Stimulated activated CD4-positive, alpha-beta T cell treated with anti-CD3 and anti-CD28 coated beads, Interleukin-15, amount 100 ng/mL, for 24 hours (primary cell): ENCODE measurements at regions not wholly inside any gene's neighbourhood (a gene's known extent, or its start where the extent isn't known, plus 50 kb on each side); places are given as distances from the start of the nearest gene placed in this dataset.
A peak's percentile ranks its signal among the peaks of the same experiment; 100 is the strongest.
"Not testable (repeated sequence)": the region's sequence is repeated elsewhere in the genome, so short reads cannot be mapped to it uniquely, and the experiment has no call there.

Experiments used
- DNase-seq: peaks from one replicate; pipeline ENCODE4 v3.0.0-alpha.2; 2020

DNA sequence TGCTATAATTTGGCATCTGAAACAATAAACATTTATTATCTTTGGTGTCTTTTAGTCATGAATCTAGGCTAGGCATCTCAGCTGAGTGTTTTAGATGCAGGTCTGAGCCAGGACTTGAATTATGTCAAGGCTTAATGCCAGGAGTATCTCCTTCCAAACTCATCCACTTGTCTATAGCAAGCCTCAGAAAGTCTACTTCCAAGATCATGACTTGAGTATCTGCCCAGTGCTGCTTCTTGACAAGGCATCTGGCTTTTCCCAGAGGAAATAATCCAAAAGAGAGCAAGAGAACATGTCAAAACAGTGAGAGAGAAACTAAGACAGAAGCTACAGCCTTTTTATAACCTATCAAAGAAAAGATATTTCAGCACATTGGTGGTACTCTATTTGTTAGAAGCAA lies 1052.1 kb upstream of the PCDH10 start:
- no peak for DNase-seq

DNA sequence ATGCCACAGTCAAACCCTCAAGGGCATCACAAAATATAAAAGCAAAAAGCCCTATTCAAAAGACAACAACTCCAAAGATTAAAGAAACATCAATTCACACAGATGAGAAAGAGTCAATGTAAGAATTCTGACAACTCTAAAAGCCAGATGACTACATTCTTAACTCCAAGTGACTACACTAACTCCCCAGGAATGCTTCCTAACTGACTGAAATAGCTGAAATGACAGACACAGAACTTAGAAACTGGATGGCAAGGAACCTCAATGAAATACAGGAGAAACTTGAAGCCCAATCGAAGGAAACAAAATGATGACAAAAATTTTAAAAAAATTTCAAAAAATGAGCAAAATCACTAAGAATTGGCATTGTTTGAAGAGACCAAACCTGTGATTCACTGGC lies 1047.6 kb upstream of the PCDH10 start:
- DNase-seq = no peak

DNA sequence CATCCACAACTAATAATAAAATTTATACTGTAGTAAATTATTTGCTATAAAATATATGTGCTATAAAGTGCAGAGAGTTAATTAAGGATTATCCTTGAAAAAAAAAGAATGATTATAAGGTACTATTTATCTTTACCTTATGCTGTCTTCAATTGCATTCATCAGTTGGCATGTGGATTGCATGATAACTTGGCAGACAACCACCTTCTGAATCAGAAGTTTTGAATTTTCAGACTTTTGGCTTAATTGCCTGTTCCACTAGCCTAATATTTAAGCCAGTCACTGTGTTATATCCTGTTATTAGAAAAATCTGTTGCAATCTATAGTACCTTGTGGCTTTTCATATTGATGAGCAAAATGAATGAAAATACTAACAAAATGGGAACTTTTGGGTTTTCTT lies 1040.3 kb upstream of the PCDH10 start:
- DNase-seq = no peak

DNA sequence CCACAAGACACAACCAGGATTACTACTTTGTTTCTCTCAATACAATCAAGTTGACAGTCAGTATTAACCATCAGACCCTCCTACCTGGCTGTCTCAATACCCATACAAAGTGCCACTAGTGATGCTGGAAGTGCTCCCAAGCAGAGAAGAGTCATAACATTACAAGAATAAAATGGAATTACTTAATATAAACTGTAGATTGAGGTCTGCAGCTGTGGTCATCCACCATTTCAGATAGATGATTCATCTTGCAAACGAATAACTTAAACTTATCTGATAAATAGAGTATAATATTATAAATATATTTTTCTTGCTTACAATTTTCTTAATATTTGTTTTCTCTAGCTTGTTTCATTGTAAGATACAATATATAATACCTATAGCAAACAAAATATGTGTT lies 1034.2 kb upstream of the PCDH10 start:
- no peak for DNase-seq

DNA sequence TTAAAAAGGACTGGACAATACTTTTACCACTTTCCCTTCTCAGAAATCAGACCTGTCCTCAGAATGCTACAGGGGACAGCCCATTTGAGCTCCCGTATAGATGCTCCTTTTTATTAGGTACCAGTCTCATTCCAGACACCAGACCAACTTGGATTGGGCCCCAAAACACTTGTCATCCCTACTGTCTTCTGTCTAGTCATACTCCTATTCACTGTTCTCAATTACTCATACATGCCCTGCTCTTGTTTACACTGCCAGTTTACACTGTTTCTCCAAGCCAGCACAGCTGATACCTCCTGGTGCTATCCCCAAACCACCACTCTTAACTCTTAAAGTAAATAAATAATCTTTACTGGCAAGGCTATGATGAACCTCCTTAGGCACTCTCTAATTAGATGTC lies 1026.4 kb upstream of the PCDH10 start:
- DNase-seq = not testable (repeated sequence)

DNA sequence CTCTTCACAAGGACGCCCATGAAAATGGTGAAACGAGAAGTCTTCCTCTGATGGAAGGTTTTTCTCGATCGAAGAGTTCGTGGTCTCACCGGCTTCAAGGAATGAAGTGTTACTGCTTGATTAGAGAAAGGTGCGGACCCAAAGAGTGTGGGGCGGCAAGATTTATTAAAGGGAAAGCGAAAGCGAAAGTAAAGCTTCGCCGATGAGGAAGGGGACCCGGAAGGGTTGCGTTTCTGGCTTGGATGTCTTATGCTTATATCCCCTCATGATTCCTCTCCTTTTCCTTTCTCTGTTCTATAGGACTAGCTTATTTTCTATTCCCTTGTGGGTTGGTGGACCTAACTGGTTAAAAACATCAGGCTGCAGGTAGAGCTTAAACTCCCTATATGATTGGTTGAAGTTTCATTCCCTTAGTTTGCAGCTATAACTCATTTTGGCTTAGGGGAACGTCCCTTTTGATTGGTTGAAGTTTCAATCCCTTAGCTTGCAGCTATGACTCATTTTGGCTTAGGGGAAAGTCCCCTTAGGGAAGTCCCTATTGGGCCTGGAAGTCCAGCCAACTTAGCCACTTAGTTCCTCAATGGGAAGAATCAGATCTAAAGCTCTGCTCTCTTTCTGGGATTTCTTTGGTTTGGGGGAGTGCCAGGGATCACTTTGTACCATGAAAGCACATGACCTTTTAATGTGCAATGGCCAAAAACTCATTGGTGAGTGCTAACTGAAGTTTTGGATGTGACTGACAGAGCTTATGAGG lies 1025.0 kb upstream of the PCDH10 start:
- DNase-seq = no peak

DNA sequence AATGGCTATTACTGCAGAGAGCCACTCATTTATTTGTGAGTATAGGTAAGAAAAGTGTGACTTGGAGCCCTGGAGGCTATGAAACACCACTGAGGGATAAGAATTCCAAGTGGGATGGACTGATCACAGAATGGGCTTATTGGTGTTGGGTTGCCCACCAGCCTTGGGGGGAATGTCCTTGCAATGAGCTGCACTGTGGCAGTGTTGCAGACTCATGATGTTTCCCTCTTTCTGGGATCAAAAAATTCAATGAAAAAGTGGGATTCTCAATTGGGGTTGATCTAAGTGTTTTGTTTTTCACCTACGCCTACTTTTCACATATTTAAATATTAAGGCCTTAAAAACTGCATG lies 1024.5 kb upstream of the PCDH10 start:
- no peak for DNase-seq

DNA sequence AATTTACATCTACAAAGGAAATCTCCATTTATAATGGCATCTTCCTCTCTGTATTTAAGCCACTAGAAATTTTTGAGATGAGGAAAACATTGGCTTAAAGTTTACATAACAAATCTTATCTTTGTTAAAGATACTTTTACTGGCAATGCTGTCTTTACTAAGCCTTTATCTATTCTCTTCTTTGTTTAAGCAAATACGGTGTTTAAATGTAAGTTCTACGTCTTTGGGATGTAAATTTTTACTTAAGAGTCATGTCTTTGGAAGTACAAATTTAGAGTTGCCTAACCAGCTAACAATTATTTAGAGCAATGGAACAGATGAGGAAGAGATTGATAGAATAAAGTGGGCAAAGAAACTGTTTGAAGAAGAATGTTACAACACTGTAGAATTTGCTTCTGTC lies 1024.0 kb upstream of the PCDH10 start:
- no peak for DNase-seq

DNA sequence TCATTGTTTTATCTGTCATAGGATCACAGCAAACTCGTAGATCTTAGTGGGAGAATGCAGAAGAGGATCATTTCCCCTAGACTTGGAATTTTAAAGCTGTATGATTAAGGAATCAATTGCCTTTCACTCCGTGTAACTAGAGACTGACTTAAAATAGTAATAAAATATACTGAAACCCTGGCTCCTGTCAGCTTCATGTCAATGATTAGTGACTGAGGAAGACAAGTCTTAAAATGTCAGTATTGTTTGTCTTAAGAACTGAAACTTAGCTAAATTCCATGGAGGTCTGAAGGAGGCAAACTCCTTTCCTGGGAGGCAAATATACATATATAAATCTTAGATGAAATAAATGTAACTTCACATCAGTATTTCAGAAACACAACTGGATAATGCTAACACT lies 1016.7 kb upstream of the PCDH10 start:
- DNase-seq = no peak

DNA sequence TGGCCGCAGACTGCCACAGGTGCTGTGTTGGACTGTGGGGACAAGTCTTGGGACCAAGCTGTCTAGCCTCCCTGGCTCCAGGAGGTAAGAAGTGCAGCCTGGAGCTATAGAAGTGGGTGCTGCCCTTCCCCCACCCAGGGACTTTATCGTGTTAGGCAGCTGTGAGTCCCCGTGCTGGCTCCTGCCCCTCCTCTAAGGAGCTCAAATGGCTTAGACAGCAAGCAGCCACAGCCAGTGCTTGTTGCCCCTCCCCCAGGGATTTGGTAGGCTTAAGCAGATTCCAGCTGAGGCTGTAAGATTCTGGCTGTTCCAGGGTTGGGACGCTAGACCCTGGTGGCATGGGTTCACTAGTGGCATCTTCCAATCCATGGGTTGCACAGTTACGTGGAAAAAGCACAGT lies 979.4 kb upstream of the PCDH10 start:
- DNase-seq = no peak

DNA sequence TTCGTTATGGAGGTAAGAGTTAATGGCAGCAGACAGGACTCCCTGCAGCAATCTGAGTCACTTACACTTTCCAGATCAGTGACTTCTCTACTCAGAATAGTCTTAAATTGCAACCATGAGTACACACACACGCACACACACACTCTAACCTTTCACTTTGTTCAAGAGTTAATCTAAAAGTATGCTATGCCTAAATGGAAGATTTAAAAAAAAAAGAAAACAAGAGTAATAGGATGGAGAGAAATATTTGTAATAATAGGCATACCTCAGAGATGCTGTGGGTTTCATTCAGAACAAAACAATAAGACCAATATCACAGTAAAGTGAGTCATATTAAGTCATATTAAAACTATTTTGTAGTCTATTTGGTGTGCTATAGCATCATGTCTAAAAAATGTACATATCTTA lies 969.1 kb upstream of the PCDH10 start:
- no peak for DNase-seq

DNA sequence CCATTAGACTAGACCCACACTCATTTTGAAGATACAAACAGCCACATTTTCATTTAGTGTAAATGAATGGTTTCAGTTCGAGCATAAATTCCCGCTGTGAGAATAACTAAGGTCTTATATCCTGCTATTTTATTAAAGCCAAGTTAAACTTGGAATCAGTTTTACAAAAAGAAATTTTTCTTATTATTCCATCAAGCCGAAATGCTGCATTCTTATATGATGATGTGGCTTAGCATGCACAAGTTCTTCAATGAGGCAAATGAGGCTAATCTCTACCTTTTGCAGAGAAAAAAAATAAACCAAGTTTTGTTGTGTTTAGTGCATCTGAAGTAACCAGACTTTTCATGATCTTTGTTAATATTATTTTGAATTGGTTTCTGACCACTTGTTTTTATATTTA lies 953.9 kb upstream of the PCDH10 start:
- no peak for DNase-seq

DNA sequence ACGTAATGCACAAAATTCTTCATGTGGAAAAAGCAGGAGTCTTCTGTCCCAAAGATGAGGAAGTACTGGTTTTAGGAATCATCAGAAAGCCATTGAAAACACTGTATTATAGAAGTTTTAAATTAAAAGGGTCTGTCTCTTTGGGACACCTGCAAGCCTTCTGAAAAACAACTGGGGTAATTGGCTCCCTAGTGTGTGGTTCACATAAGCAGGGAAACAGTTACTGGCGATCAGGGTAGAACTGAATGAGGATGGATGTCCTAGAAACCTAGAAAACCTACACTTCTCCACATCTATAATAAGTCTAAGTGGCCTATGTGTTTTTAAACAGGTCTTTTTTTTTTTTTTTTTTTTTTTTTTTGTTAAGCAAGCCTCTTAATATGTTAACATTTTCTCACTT lies 945.5 kb upstream of the PCDH10 start:
- no peak for DNase-seq

DNA sequence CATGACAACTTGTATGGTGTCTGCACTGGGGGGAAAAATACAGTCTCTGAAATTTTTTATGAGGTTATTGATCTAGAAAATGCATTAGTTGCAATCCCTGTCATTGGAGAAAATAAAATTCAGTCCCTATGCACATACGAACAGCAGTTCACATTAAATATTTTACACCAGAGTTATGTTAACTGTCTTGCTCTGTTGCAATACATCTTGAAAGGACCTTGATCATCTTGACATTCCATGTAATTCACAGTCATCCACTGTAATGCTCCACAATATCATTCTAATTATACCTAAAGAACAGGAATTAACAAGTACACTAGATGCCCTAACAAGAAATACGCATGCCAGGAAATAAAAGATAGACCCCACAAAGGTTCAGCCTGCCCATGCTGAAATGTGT lies 934.6 kb upstream of the PCDH10 start:
- no peak for DNase-seq

DNA sequence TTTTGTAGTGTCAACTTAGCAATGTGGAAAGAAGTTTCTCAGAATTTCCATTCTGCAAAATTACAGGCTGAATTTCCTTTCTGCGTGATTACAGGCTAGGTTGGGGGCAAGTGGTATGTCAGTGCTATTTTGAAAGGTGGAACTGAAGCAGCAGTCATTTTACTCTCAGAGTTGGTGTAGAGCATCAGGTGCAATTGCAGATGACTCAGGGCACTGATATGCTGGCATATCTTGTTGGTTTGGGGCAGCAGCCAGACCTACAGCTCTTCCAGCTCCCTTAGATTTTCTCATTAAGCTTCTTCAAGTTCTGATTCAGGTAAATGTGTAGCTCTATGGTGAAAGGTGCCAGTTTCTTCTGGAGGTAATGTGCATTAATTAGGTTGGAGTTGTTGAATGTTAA lies 930.7 kb upstream of the PCDH10 start:
- no peak for DNase-seq

DNA sequence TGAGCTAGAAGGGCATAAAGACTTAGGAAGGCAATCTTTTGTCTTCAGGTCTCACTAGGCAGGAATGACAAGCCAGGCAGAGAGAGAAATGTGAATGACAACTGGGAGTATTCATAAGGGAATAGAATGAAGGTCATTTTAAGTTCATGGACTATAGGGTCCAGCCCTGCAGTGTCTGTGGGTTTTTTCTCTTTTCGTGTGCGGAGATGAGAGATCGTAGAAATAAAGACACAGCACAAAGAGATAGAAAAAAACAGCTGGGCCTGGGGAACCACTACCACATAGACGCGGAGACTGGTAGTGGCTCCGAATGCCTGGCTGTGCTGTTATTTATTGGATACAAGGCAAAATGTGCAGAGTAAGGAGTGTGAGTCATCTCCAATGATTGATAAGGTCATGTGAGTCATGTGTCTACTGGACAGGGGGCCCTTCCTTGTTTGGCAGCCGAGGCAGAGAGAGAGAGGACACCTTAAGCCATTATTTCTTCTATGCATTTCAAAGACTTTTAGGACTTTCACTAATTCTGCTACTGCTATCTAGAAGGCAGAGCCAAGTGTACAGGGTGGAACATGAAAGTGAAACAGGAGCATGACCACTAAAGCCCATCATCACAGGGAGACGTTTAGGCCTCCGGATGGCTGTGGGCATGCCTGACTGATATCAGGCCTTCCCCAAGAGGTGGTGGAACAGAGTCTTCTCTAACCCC lies 921.8 kb upstream of the PCDH10 start:
- DNase-seq = no peak

DNA sequence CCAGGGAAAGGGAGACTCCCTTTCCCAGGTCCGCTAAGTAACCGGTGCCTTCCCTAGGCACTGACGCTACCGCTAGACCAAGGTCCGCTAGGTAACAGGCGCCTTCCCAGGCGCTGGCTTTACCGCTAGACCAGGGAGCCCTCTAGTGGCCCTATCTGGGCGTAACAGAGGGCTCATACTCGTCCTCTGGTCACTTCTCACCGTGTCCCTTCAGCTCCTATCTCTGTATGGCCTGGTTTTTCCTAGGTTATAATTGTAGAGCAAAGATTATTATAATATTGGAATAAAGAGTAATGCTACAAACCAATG lies 921.3 kb upstream of the PCDH10 start:
- peak; percentile 15 for DNase-seq

DNA sequence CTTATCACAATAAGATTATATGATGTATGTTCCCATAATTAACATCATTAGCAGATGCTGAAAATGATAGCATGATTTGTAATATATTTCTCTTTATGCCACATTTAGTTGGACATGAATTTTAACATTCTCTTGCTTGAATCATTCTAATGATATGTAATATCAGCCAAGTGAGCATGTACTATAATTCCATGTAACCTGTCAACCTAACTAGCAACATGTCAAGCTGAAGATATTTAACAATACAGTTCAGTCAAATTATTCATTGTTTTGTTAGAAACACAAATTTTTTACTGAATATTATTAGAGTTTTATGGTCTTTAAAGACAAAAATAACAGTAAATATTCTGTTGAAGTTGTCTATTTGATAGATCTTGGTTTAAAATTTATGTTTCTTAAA lies 920.4 kb upstream of the PCDH10 start:
- no peak for DNase-seq

DNA sequence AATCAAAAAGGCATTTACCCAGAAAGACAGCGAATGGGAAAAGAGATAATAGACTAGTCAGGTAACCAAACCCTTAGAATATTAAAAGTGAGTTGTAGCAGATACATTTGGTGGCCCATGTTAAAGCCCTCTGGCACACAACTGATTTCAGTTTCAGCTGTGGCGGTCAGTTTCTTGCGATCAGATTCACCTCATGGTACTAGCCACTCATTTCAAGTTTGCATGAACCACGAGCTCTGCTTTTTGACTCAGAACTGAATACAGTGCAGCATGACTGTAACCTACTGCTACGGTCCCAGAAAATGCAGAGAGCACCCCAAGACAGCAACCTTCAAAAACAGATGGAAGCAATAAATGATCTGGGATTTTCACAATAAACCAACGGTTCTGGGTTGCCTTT lies 919.1 kb upstream of the PCDH10 start:
- DNase-seq = no peak

DNA sequence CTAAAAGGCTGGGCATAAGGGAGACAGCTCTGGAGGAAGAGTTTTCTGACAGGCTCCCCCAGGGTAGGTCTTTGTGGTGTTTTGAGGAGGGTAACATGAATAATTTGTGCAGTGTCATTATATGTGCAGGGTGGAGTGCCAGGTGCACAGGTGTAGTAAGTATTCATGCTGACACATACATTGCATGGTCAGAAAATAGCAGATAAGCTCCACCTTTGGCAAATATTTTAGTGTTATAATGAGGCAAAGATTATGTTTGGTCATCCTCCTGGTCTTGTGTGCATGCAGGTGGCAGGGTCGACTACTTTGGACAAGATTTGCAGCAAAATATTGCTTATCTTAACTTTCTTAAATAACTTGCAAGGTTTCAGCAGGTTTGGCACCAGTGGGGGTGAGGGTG lies 910.4 kb upstream of the PCDH10 start:
- no peak for DNase-seq

DNA sequence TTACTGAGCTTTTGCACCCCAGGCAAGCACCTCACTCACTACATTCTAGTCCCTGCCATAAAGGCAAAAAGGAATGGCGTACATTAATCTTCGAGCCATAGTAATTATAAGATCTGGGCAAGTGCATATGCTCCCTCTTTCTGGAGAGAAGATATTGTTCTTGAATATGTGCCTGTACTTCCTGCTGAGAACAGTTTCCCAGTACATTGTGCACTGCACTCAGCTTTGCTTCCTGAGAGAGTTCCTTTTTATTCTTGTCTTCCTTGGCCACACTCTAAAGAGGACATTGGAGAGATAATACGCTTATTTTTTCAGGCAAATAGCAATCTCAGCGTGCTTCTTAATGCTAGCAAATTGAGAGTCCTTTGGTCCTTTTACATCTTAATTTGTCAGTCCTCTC lies 909.0 kb upstream of the PCDH10 start:
- DNase-seq = no peak

DNA sequence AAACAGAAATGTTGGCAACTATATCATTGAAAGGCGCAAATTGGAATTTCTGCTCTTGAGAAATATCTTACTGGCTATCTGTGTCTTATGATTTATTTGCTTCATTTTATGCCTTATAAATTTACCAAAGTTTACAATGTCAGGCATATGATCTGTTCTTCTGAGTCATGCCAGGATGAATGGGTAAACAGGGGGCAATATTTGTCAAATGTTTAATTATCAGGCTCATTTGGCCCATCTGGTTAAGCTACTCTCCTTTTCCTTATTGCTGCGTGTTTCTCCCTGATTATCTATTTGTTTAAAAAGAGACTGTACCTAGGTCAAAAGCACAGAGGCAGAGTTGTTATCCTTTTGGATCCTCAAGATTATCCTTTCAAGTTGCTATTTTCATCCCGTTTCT lies 903.8 kb upstream of the PCDH10 start:
- no peak for DNase-seq

DNA sequence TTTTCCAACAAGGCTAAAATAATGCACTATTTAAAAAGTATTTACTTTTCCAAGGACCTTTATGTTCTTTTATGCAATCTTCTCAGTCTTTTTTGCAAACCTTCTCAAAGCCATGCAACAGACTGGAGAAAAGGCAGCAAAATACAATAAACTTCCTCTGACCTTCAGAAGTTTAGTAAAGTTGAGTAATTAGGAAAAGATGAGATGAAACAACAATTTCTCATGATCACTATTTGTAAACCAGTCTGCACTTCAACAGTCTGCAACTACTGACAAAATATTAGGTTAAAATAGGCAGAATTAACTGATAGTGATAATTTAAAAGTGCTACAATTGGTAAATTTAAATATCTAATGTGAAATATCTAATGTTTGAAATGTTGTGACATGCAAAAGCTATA lies 884.9 kb upstream of the PCDH10 start:
- DNase-seq = no peak

DNA sequence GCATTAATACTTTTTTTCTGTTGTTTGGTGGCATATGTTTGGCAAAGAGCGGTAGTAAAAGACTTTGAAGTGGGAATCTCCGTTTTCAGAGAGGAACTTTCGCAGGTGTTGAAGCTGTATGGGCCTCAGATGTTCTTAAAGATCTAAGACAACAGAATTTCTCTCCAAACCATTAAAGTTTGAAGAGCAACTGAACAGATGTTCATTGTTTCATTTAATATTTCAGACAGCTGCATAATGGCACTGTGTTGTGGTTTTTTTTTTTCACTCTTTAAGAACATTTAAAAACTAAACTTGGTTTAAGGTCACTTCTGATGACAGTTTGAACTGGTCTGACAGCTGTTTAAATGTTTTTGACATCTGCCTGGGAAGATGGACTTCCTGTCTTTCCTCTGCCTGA lies 882.7 kb upstream of the PCDH10 start:
- DNase-seq = no peak

DNA sequence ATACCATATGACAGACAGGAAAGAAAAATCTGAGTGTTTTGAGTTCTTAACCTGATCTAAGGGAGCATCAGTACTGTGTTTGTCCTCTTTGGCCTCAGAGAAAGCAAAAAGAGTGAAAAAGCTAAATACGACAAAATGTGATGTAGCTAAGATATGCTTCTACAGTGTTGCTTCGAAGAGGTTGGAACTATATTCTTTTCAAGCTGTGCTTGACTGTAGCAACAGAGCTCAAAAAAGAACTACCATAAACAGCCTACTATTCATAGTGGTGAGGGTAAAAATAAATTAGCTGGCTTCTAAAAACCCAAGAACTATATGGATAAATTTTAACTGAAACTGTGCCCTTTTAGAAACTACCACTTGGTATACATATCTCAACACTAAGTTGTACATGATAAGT lies 881.8 kb upstream of the PCDH10 start:
- no peak for DNase-seq
